Stimulated activated CD8-positive, alpha-beta memory T cell treated with anti-CD3 and anti-CD28 coated beads, Interleukin-2, amount 100 ng/mL, for 48 hours (primary cell): ENCODE measurements at regions not wholly inside any gene's neighbourhood (a gene's known extent, or its start where the extent isn't known, plus 50 kb on each side); places are given as distances from the start of the nearest gene placed in this dataset.

Experiments used
- DNase-seq, 2 donors: peaks; one replicate each; pipeline ENCODE4 v3.0.0-alpha.2; 2020; ENCODE audit warnings: low read depth in 2 of 2

GRCh38 chr1:38265293-38266196 lies 219.0 kb upstream of the POU3F1 start:
- no peak for DNase-seq

GRCh38 chr1:38263438-38263837 lies 216.8 kb upstream of the POU3F1 start:
- no peak for DNase-seq

- no peak for DNase-seq
Observed at GRCh38 chr1:38261574-38261973, 215.0 kb upstream of the POU3F1 start.

- no peak for DNase-seq
Observed at GRCh38 chr1:38258085-38258627, 211.6 kb upstream of the POU3F1 start.

GRCh38 chr1:38257374-38257773 lies 210.8 kb upstream of the POU3F1 start:
- no peak for DNase-seq

- no peak for DNase-seq
Observed at GRCh38 chr1:38256072-38256471, 209.5 kb upstream of the POU3F1 start.

- DNase-seq, result no peak
Observed at GRCh38 chr1:38253314-38253713, 206.7 kb upstream of the POU3F1 start.

GRCh38 chr1:38250356-38250755 lies 203.8 kb upstream of the POU3F1 start:
- no peak for DNase-seq

GRCh38 chr1:38249001-38249400 lies 202.4 kb upstream of the POU3F1 start:
- DNase-seq, result no peak

GRCh38 chr1:38246955-38247952 lies 200.7 kb upstream of the POU3F1 start:
- DNase-seq, result no peak

GRCh38 chr1:38244218-38244845 lies 197.7 kb upstream of the POU3F1 start:
- no peak for DNase-seq

GRCh38 chr1:38243106-38243505 lies 196.5 kb upstream of the POU3F1 start:
- DNase-seq, result no peak

GRCh38 chr1:38242506-38242905 lies 195.9 kb upstream of the POU3F1 start:
- no peak for DNase-seq

- DNase-seq, result no peak
Observed at GRCh38 chr1:38241594-38242334, 195.2 kb upstream of the POU3F1 start.

GRCh38 chr1:38240618-38241017 lies 194.0 kb upstream of the POU3F1 start:
- DNase-seq, result no peak

GRCh38 chr1:38239258-38239835 lies 192.8 kb upstream of the POU3F1 start:
- no peak for DNase-seq

- no peak for DNase-seq
Observed at GRCh38 chr1:38238294-38238693, 191.7 kb upstream of the POU3F1 start.

GRCh38 chr1:38235705-38236104 lies 189.1 kb upstream of the POU3F1 start:
- DNase-seq, result no peak

GRCh38 chr1:38231941-38232340 lies 185.3 kb upstream of the POU3F1 start:
- DNase-seq, result no peak

- no peak for DNase-seq
Observed at GRCh38 chr1:38228718-38229117, 182.1 kb upstream of the POU3F1 start.

- no peak for DNase-seq
Observed at GRCh38 chr1:38225745-38226144, 179.2 kb upstream of the POU3F1 start.
